GM18868 (cell line): ENCODE measurements at regions not wholly inside any gene's neighbourhood (a gene's known extent, or its start where the extent isn't known, plus 50 kb on each side); places are given as distances from the start of the nearest gene placed in this dataset.

ENCODE experiments used
- ATAC-seq: cut with Tn5 transposase; IDR thresholded peaks from one replicate; pipeline ENCODE4 v1.9.1; 2021; ENCODE audit warnings: mild to moderate bottlenecking, moderate library complexity; ENCODE audit not compliant: unreplicated experiment

DNA sequence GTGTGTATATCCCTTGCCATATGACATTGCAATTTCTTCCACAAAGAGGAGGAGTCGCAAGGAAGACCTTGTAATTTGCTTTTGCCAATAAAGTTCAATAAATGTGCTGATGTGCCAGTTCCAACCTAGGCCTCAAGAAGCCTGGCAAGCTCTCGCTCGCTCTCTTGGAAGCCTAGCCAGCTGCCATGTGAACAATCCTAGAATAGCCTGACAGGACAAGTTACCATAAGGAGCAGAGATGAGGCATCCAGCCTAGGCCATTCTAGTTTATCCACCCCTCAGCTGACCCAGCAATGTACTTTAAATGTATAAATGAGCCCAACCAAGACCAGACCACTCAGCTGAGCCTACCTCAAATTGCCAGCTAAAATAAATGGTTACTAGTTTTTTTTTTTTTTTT, 145.7 kb upstream of the QRFPR start:
- ATAC-seq: no peak

DNA sequence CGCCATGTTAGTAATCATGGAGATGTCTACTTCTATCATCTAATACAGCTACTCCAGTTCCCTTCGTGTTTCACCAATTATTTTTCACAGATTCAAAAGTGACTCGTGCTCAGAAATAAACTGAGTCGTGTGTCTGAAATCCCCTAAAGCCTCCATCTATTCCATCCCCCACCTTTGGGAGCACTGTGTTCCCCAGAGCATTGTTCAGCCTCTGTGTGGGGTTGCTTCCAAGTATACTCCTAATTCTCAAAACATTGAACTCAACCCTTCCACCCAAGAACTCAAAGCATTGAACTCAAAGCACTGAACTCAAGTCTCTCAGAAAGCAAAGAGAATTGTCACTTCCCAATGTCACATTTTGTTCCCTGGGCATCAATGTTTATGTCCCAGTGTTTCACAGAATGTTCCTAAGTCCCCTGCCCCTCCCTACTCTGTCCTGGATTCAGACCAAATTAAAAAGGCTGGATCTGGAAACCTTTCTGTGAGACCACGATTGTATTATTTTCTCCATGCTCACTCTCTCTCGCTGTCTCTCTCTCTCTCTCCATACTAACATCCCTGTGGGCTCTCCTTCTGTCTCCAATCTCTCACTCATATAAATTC, 138.5 kb upstream of the QRFPR start:
- ATAC-seq: no peak

DNA sequence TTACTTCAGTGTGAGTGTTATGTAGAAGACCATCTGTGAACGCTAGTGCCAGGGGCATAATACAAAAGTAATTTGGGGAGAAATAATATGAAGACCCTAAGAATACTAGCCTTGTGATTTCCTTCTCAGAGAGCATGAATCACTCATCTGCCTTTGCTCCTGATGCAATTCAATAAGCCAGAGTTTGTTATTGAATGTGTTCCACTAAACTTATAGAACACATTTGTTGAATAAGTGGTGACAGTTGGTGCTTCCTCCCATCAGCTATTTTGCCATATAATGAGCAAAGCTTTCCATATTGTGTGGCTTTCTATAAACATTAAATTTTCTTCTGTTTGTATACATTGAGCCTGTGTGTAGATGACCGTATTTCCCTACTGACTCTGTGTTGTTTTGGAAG, 136.4 kb upstream of the QRFPR start:
- no peak for ATAC-seq

DNA sequence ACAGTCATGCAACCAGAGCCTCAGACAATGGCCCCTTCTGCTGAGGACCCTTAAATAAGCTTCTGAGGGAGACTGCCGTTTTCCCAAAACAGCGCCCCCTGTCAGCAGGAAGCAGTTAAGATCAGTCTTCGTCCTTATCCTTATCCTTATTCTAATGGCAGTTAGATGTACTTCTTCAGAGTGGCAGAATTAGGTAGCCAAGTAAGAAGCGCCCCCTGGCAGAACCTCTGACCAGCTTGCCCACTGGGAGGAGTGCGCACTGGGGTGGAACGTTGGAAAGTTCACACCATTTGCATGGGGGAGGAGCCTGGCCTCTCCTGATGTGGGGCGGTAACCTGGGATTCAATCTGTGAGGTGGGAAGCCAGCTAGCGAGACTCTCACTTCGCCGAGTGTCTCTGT, 133.6 kb upstream of the QRFPR start:
- ATAC-seq: no peak

DNA sequence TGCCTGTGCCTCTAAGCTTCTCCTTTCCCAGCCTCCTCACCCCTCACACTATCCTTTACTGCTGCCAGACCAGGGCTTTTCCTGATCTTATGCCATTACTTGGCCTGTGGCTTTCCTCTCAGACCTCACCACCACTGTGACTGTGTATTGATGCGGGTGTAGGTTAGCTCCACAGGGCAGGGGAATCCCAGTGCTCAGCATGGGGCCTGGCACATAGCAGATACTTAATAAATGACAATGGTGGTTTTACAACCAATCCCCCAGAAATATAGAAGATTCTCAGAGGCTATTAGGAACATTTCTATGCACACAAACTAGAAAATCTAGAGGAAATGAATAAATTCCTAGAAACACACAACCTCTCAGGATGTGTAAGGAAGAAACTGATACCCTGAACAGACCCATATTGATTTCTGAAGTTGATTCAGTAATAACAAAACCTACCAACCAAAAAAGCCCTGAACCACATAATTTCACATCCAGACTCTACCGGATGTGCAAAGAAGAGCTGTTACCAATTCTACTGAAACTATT, 129.6 kb upstream of the QRFPR start:
- ATAC-seq: peak; percentile 89

DNA sequence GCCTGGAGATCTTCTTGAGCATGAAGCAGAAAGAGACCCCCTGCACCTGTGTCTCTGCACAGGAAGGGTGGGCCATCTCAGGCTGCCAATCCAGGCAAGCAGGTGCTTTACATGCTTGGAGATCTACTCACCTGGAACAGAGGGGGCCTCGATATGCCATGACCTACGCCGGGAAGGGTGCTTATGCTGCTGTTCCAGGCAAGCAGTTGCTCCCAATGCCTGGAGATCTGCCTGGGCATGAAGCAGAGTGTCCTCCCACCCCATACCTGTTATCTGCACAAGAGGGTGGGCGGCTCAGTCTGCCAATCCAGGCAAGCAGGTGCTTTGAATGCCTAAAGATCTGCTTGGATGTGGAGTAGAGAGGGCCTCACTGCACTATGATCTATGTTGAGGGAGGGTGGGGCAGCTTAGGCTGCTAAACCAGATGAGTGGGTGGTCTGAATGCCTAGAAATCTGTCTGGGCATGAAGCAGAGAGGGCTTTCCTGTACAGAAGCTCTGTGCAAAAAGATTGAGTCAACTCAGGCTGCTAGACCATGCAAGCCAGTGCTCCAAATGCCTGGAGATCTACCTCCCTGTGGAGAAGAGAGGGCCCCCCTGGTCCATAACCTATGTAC, 104.5 kb upstream of the QRFPR start:
- no peak for ATAC-seq

DNA sequence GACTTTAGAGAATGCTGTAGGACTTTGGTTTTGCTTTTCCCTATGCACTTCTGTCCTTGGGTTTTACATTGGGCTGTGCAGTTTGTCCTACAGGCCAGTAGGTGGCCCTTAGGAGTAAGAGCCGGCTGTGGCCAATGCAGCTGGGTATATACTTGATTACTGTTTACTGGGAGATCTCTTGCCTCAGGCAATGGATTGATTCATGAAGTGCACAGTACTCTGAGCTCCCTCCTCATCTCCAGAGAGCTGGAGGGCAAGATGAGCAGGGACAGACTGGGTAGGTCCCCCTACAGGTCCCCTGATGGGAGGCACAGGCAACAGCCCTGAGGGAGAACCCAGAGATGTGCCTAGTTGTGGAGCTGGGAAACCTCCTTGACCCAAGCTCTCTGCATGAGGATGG, 103.8 kb upstream of the QRFPR start:
- peak; percentile 98 for ATAC-seq

DNA sequence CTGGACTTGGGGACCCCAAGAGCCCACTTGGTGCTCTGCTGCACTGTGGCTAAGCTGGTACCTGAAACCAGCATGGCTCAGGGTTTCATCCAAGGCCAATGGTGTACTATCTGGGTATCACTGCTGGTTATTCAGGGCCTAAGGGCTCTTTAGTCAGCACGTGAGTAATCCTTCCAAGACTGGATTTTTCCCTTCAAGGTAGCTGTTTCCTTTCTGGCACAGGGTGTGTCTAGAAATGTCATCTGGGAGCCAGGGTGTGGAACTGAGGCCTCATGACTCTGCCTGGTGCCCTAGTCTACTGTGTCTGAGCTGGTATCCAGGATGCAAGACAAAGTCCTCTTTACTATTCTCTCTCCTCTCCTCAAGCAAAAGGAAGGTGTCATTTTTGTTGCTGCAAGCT, 99.0 kb upstream of the QRFPR start:
- ATAC-seq: no peak

DNA sequence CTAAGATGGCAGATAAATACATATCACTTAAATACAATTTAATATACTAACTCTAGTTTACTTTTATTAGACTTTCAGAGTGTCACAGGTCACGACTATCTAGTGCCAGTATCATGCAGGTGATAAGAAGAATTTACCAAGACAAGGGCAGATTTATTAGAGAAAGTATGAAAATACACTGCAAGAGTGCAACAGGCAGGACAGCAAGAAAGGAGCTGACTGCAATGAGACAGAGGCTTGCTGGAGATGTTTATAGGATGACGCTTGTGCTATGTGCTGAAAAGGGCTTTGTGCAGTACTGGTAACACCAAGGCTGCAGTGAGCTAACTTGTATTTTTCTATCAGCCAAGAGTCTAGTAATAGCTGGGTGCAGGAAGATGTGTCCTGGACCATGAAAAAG, 96.7 kb upstream of the QRFPR start:
- no peak for ATAC-seq

DNA sequence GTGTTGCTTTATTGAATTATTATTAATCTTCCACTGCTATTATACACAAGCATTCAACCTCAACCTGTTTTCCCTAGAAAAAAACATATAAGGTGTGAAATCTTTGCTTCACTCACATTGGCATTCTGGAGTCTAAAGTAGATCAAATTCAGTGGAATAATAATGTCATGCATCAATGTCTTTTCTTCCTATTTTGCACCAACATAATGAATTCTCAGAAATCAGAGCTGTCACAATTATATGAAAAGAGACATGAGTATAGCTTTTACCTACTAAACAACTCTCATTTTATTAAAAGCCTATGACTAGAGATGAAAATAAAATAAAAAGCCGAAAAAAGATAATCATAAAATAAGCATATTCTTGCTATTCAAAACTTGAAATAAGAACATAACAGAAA, 96.3 kb upstream of the QRFPR start:
- no peak for ATAC-seq

DNA sequence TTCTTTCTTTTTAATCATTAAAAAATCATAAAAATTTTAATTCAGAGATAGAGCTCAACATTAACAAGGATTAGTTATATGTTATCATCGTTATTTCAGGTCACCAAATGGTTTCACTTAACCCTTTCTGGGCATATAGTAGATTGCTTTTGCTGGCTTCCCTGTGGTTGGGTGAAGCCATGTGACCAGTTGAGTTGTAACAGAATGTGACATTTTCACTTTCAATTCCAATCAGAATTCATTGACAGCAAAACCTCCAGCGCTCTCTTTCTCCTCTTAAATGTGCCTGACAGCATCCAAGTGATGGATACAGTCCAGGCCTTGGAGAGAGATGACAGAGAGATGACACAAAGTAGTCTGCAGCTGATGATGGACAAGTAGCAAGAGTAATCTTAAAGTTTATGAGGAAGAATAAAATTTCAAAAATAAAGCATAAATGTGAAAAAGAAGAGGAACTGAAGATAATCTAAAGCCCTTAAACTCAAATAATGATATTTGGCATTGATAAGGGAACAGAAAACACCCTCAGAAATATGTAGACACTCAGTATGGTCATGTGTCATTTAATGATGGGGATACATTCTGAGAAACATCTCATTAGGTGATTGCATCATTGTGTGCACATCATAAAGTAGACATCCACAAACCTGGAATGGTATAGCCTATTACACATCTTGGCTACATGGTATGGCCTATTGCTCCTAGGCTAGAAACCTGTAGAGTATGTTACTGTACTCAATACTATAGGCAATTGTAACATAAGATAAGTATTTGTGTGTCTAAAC, 92.3 kb upstream of the QRFPR start:
- ATAC-seq: peak; percentile 88

DNA sequence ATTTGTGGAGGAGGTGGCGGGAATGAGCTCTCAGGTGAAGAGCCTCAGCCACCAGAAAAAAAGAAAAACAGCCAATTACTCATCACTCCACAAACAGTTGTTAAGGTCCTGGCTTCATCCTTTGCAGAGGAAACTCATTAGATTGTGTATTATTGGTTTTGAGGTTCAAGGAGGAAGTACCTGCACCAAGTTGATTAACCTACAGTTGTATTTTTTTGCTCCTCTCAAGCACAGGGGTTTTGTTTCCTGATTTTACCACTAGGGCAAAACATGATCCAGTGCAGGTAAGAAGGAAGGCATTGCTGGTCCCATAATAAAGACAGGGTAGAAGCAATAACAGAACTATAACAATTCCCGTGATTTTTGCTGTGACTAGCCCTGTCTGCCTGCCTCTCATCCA, 84.0 kb upstream of the QRFPR start:
- no peak for ATAC-seq

DNA sequence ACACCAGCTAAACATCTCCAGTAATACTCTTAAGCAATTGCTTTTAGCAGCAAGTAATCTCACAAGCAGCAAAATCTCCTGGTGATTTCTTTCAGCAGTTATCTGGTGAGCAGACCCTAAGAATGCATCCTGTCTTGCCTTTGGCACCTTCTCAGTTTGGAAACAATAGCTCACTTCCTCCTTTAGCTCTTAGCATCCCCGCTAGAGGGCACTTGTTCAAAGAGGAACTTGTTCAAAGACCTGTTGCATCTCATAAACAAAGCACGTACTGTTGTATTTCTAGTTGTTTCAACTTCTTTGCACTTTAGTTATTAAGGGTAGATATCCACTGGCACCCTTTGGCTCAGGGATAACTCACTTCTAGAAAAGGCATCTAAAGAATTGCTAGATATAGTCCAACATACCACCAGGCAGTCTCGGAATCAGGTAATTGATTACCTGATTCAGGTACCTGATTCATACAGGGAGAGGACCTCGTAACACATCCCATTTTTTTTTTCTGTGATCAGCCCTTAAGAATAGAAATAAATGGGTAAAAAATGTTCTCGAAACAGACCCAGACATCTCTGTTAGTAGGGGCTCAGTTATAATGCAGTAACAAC, 81.9 kb upstream of the QRFPR start:
- peak; percentile 94 for ATAC-seq

DNA sequence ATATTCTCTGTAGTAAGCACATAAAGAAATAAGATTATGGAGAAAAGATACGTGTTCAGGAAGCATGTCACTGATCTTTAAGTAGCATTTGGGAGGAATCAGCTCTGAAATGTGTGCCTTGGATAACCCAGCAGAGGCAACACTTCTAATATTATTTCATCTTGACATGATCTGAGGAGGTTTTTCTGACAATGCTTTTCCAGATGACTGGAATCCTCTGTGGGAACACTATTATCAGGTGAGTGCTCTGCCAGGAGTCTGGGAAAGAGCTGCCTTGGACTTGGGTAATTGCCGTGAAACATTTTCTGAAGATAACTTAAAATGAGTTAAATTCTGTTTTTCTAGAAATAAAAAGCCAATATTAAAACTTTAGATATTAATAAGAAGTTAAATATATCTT, 78.2 kb upstream of the QRFPR start:
- no peak for ATAC-seq

DNA sequence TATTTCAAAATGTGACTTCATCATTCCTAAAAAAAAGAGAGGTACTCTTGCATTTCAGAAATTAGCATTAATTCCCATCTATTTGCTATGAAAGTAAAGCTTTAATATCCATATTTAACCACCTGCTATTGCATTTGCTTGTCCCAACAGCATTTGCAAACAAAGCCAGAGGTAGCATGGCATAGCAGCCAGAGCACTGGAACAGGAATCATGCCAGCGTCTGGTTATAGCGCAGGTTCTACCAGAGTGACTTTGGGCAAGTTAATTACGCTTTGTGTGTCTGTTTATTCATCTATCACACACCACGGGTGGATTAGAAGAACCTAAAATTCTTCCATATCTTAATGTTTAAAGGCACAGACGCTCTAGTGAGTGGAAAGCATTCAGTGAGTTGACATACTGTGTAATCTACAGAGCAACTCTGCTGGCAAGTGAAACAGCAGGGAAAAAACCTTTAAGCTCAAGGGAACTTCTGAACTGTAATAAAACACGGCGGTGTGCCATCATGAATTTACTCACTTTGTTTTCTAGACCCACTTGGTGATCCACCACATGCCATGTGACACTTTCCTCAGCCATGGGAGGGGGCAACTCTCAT, 76.6 kb upstream of the QRFPR start:
- no peak for ATAC-seq

DNA sequence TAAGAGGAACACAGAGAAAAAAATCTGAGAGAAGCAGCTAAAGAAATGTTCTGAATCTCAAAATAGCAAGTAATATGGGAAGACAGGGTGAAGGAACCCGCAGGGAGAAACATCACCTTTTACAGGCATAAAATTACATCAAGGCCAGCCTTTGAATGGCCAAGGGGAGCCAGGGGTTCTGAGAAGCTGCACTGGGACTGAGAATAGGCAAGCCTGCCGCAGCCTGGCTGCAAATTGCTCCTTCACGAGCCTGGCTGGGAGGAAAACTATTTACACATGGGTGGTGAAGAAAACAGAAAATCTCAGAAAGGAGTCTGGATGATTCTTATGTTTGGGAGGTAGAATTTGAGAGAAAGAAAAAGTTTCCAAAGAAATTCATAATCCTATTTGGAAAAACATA, 74.5 kb upstream of the QRFPR start:
- no peak for ATAC-seq

DNA sequence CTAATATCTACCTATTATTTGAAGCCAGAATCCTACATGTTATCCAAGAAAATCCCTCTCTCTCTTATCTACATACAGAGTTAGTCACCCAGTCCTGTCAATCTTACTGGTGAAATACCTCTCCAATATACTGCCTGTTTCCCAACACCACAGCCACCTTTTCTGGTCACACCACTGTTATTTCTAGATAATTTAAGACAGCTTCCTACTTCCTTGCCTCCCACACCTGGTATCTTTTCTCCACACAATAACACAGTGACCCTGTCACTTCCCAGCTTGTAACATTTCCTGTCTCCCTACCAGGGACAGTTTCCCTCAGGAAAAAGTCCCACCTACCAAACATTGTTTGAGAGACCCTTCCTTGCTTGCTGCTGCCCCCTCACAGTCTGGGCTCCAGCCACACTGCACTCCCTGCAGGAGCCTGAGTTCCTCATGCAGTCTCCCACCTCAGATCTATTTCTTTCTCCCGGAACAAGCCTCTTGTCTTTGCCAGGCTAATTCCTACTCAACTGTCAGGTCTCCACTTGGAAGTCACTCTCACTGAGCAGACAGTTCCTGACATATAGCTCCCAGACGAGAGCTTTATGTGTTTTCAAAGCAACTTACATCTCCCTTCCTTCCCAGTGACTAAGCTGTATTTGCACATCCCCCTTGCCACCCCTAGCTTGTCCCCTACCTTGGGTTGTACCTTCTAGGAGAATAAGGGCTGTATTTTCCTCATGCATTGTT, 73.6 kb upstream of the QRFPR start:
- ATAC-seq: no peak

DNA sequence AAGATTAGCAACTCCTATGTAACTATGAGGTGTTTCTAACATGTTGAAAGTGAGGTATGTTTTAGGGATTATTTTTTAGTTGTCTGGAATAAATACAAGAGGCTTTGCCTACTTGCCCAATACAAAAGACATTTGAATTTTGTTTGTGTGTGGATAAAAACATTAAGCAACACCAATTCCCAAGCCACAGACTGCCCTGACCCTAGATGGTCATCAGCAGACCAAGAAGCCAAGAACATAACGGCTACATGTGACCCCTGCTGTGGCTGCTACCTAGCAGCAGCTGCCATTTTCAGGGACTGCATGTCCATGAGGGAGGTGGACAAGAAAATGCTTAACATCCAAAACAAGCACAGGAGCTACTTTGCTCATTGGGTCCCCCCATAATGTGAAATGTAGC, 70.5 kb upstream of the QRFPR start:
- ATAC-seq: no peak

DNA sequence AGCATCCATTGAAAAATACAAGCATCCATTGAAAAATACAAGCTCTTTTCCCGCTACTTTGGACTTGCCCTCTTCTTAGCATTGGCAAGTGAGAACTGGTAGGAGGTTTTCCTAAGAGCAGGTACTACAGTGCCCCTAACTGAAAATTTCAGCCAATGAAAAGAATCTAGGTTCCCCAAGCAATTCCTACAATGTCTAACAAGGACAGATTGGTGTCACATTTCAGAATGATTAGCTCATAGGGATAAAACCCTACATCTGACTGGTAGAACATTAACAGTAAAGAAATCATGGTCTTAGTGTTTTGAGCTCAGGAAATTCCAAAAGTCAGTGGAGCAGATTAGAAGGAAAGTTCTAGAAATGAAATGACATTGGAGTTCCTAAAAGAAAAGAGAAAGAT, 68.6 kb upstream of the QRFPR start:
- ATAC-seq: no peak

DNA sequence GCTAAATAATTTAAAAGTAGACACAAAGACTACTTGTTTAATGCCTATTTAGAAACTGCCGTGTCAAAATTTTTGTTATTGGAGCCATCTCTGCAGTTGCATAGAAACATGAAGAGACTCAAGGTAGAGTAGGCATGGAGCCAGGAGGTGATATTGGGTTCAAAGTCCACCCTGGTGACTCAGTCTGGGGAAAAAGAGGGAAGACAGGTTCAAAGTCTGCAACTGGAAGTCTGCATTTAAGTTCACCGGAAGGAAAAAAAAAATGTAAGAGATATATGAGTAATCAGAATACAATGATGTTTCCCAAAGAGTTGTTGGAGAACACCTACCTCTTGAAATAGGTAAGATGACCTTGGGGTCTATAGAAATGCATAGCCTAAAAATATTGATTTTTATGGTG, 67.4 kb upstream of the QRFPR start:
- ATAC-seq: no peak

DNA sequence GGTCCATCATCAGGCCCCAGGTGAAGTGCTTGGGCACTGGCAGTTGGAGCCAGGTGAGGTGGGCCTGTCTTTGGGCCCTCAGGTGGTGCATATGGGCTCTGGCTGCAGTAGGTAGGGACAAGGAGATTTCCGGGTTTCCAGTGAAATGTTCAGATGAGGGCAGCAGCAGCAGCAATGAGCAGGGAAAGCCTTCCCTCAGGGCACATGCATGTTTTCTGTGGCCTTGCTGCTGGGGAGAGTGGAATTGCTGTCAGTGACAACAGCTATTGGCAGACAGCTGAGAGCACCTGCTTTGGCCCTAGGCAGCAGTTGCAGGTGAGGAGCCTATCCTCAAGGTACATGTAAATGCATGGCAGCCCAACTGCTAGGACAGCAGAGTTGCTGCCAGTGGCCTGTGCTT, 58.9 kb upstream of the QRFPR start:
- ATAC-seq: no peak
